WTC11 (cell line): ENCODE measurements at regions not wholly inside any gene's neighbourhood (a gene's known extent, or its start where the extent isn't known, plus 50 kb on each side); places are given as distances from the start of the nearest gene placed in this dataset.

Experiments
- ESRRA ChIP-seq: sonication (generic); formaldehyde crosslinking; IDR thresholded peaks from 2 replicates; pipeline ENCODE4 v1.8.1; 2022; ENCODE audit warnings: mild to moderate bottlenecking, missing genetic modification reagents, borderline replicate concordance
- IRF2 ChIP-seq: sonication (generic); formaldehyde crosslinking; IDR thresholded peaks from 2 replicates; pipeline ENCODE4 v1.8.0; 2022; ENCODE audit warnings: low read depth, missing genetic modification reagents, borderline replicate concordance
- JUN ChIP-seq: sonication (generic); formaldehyde crosslinking; IDR thresholded peaks from 2 replicates; pipeline ENCODE4 v1.8.0; 2023; ENCODE audit warnings: mild to moderate bottlenecking, missing genetic modification reagents
- SP1 ChIP-seq: sonication (generic); formaldehyde crosslinking; conservative IDR thresholded peaks from 2 replicates; pipeline ENCODE4 v1.8.1; 2022; ENCODE audit warnings: missing genetic modification reagents
- TEAD1 ChIP-seq: sonication (generic); formaldehyde crosslinking; IDR thresholded peaks from 2 replicates; pipeline ENCODE4 v1.8.0; 2022; ENCODE audit warnings: mild to moderate bottlenecking, missing genetic modification reagents
- TP53 ChIP-seq: sonication (generic); formaldehyde crosslinking; IDR thresholded peaks from 2 replicates; pipeline ENCODE4 v1.8.1; 2023; ENCODE audit warnings: mild to moderate bottlenecking, missing genetic modification reagents
- ZNF263 ChIP-seq: sonication (generic); formaldehyde crosslinking; IDR thresholded peaks from 2 replicates; pipeline ENCODE4 v1.8.1; 2022; ENCODE audit warnings: low read depth, mild to moderate bottlenecking, moderate library complexity, missing genetic modification reagents
- ZNF317 ChIP-seq: sonication (generic); formaldehyde crosslinking; IDR thresholded peaks from 2 replicates; pipeline ENCODE4 v1.8.1; 2023; ENCODE audit warnings: low read depth, mild to moderate bottlenecking, moderate library complexity, missing genetic modification reagents, borderline replicate concordance
- TF ChIP-seq, protein P1 (sequence below): sonication (generic); formaldehyde crosslinking; IDR thresholded peaks from 2 replicates; pipeline ENCODE4 v1.8.1; 2023; ENCODE audit warnings: mild to moderate bottlenecking, missing genetic modification reagents
- TF ChIP-seq, protein P2 (sequence below): fragments of 200-600 bp; IDR thresholded peaks from 2 replicates; pipeline ENCODE4 v1.8.0; 2022; ENCODE audit warnings: antibody characterized with exemption
- TF ChIP-seq, protein P3 (sequence below): sonication (generic); formaldehyde crosslinking; IDR thresholded peaks from 2 replicates; pipeline ENCODE4 v1.8.1; 2022; ENCODE audit warnings: mild to moderate bottlenecking, moderate library complexity, missing genetic modification reagents
- TF ChIP-seq, protein P4 (sequence below): sonication (generic); formaldehyde crosslinking; IDR thresholded peaks from 2 replicates; pipeline ENCODE4 v1.8.1; 2023; ENCODE audit warnings: mild to moderate bottlenecking, missing genetic modification reagents, moderate library complexity
- TF ChIP-seq, protein P5 (sequence below): sonication (generic); formaldehyde crosslinking; IDR thresholded peaks from 2 replicates; pipeline ENCODE4 v1.8.1; 2022; ENCODE audit warnings: low read depth, missing genetic modification reagents, borderline replicate concordance

DNA sequence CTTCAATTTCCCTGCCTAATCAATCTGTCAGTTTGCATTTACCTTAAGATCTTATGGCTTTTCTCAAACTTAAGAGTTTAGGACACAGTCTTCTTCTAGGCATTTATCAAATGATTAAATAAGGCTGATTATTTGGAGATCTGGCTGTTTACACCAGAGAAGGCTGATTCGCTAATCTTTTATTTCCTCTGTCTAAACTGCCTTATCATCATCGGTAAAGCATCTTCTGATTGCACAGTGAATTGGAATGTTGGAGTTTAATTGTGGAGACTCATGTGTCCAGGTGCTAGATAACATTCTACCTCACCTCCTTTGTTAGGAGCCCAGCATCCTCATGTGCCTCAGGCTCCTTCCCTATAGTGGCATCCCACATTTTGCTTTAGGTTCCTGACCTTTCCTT is 100.3 kb upstream of the DDIT4L start:
- TF ChIP-seq, protein P1, sequence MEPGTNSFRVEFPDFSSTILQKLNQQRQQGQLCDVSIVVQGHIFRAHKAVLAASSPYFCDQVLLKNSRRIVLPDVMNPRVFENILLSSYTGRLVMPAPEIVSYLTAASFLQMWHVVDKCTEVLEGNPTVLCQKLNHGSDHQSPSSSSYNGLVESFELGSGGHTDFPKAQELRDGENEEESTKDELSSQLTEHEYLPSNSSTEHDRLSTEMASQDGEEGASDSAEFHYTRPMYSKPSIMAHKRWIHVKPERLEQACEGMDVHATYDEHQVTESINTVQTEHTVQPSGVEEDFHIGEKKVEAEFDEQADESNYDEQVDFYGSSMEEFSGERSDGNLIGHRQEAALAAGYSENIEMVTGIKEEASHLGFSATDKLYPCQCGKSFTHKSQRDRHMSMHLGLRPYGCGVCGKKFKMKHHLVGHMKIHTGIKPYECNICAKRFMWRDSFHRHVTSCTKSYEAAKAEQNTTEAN (CRISPR knock-in tag): no peak
- no peak for TF ChIP-seq IRF2 (CRISPR knock-in tag)
- no peak for TF ChIP-seq ZNF263 (CRISPR knock-in tag)
- TF ChIP-seq, protein P2, sequence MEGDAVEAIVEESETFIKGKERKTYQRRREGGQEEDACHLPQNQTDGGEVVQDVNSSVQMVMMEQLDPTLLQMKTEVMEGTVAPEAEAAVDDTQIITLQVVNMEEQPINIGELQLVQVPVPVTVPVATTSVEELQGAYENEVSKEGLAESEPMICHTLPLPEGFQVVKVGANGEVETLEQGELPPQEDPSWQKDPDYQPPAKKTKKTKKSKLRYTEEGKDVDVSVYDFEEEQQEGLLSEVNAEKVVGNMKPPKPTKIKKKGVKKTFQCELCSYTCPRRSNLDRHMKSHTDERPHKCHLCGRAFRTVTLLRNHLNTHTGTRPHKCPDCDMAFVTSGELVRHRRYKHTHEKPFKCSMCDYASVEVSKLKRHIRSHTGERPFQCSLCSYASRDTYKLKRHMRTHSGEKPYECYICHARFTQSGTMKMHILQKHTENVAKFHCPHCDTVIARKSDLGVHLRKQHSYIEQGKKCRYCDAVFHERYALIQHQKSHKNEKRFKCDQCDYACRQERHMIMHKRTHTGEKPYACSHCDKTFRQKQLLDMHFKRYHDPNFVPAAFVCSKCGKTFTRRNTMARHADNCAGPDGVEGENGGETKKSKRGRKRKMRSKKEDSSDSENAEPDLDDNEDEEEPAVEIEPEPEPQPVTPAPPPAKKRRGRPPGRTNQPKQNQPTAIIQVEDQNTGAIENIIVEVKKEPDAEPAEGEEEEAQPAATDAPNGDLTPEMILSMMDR: no peak
- TF ChIP-seq TP53: no peak
- no peak for TF ChIP-seq ESRRA (CRISPR knock-in tag)
- no peak for TF ChIP-seq ZNF317
- TF ChIP-seq, protein P3, sequence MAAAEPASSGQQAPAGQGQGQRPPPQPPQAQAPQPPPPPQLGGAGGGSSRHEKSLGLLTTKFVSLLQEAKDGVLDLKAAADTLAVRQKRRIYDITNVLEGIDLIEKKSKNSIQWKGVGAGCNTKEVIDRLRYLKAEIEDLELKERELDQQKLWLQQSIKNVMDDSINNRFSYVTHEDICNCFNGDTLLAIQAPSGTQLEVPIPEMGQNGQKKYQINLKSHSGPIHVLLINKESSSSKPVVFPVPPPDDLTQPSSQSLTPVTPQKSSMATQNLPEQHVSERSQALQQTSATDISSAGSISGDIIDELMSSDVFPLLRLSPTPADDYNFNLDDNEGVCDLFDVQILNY: no peak
- TF ChIP-seq TEAD1 (CRISPR knock-in tag): no peak
- TF ChIP-seq, protein P4, sequence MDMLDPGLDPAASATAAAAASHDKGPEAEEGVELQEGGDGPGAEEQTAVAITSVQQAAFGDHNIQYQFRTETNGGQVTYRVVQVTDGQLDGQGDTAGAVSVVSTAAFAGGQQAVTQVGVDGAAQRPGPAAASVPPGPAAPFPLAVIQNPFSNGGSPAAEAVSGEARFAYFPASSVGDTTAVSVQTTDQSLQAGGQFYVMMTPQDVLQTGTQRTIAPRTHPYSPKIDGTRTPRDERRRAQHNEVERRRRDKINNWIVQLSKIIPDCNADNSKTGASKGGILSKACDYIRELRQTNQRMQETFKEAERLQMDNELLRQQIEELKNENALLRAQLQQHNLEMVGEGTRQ (CRISPR knock-in tag): no peak
- no peak for TF ChIP-seq JUN
- TF ChIP-seq SP1 (CRISPR knock-in tag): no peak
- TF ChIP-seq, protein P5, sequence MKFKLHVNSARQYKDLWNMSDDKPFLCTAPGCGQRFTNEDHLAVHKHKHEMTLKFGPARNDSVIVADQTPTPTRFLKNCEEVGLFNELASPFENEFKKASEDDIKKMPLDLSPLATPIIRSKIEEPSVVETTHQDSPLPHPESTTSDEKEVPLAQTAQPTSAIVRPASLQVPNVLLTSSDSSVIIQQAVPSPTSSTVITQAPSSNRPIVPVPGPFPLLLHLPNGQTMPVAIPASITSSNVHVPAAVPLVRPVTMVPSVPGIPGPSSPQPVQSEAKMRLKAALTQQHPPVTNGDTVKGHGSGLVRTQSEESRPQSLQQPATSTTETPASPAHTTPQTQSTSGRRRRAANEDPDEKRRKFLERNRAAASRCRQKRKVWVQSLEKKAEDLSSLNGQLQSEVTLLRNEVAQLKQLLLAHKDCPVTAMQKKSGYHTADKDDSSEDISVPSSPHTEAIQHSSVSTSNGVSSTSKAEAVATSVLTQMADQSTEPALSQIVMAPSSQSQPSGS (CRISPR knock-in tag): no peak
